ENCODE measurements at regions not wholly inside any gene's neighbourhood (a gene's known extent, or its start where the extent isn't known, plus 50 kb on each side); places are given as distances from the start of the nearest gene placed in this dataset.

DNA sequence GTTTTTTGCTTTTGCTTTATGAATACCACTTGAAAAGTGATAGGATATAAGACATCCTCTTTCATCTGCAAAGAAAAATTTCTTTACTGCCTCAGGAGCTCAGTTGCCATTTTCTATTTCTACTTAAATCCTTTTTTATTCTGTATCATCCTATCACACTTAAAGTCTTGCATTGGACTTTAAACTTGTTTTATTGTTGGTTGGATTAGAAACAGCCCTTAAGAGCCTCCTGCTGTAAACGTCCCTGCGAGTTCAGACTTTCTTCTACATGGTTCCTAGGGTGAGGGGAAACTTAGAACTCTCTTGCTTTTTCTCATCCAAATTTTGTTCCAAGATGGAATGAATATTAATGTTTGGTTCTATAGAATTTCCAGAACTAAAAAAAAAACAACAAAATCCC, 234.3 kb downstream of the JRKL start (continued):
- TF ChIP-seq, protein P1, sequence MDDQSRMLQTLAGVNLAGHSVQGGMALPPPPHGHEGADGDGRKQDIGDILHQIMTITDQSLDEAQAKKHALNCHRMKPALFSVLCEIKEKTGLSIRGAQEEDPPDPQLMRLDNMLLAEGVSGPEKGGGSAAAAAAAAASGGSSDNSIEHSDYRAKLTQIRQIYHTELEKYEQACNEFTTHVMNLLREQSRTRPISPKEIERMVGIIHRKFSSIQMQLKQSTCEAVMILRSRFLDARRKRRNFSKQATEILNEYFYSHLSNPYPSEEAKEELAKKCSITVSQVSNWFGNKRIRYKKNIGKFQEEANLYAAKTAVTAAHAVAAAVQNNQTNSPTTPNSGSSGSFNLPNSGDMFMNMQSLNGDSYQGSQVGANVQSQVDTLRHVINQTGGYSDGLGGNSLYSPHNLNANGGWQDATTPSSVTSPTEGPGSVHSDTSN (IDR thresholded peaks at IDR 0.05) = no peak

DNA sequence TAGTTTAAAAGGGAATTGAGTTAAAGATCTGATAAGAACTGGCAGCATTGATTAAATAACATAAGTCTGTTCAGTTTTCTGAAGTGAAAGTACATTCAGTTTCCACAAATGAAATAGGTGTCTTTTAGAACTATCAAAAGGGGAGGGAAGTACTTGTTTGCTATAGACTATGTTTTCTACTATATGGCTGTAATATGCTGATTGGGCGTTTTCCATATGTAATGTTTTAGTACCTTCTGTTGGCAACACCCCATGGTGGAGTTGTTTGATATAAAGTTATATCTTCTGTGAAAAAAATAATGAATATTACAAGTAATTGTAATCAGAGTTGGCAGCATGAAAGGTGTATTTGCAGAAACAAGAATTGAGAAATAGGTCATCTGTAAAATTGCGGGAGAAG, 237.6 kb downstream of the JRKL start:
- no peak overlapping the region for H3K4me2 ChIP-seq
- H3K9me2 ChIP-seq = no peaks in the 10 kb centered on the region
- 25% methylated on average over 2 of the region's 2 CpGs for WGBS (ENCODE audit: low lambda C conversion rate)
- no peaks in the 10 kb centered on the region for H3K36me3 ChIP-seq (replicated peaks in 1 of 2; ENCODE audit: control insufficient read depth in 1 of 2, insufficient read depth in 2 of 2, low read length in 1 of 2)
- ChIA-PET POLR2A (no interaction called here), CTCF (no interaction called here)
- no peak overlapping the region for H3K27ac ChIP-seq (ENCODE audit: low read depth in 2 of 2, low read length in 1 of 2)
- H3K79me2 ChIP-seq (ENCODE audit: insufficient read depth) = no peaks in the 10 kb centered on the region
- H3K4me1 ChIP-seq (ENCODE audit: control insufficient read depth in 1 of 2, insufficient read depth in 2 of 2, low read depth in 1 of 2, low read length in 1 of 2) = no peaks in the 10 kb centered on the region
- no peak overlapping the region for H2AFZ ChIP-seq (ENCODE audit: low read depth)
- H3K9ac ChIP-seq = no peak overlapping the region
- no peaks in the 10 kb centered on the region for H3K9me3 ChIP-seq
- H3K27me3 ChIP-seq (ENCODE audit: insufficient read depth) = no peaks in the 10 kb centered on the region
- DNase-seq = no peak
- H3K4me3 ChIP-seq (ENCODE audit: low read depth in 2 of 2, low read length in 1 of 2) = no peak overlapping the region
- TF ChIP-seq NFIC (IDR thresholded peaks at IDR 0.05; ENCODE audit: borderline replicate concordance) = no peak
- TF ChIP-seq, protein P2, sequence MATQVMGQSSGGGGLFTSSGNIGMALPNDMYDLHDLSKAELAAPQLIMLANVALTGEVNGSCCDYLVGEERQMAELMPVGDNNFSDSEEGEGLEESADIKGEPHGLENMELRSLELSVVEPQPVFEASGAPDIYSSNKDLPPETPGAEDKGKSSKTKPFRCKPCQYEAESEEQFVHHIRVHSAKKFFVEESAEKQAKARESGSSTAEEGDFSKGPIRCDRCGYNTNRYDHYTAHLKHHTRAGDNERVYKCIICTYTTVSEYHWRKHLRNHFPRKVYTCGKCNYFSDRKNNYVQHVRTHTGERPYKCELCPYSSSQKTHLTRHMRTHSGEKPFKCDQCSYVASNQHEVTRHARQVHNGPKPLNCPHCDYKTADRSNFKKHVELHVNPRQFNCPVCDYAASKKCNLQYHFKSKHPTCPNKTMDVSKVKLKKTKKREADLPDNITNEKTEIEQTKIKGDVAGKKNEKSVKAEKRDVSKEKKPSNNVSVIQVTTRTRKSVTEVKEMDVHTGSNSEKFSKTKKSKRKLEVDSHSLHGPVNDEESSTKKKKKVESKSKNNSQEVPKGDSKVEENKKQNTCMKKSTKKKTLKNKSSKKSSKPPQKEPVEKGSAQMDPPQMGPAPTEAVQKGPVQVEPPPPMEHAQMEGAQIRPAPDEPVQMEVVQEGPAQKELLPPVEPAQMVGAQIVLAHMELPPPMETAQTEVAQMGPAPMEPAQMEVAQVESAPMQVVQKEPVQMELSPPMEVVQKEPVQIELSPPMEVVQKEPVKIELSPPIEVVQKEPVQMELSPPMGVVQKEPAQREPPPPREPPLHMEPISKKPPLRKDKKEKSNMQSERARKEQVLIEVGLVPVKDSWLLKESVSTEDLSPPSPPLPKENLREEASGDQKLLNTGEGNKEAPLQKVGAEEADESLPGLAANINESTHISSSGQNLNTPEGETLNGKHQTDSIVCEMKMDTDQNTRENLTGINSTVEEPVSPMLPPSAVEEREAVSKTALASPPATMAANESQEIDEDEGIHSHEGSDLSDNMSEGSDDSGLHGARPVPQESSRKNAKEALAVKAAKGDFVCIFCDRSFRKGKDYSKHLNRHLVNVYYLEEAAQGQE (IDR thresholded peaks at IDR 0.05; ENCODE audit: low read depth, low read length) = no peak
- TF ChIP-seq, protein P3, sequence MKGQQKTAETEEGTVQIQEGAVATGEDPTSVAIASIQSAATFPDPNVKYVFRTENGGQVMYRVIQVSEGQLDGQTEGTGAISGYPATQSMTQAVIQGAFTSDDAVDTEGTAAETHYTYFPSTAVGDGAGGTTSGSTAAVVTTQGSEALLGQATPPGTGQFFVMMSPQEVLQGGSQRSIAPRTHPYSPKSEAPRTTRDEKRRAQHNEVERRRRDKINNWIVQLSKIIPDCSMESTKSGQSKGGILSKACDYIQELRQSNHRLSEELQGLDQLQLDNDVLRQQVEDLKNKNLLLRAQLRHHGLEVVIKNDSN (IDR thresholded peaks at IDR 0.05; ENCODE audit: borderline replicate concordance, low read depth) = no peak
- TF ChIP-seq NRF1 (IDR thresholded peaks at IDR 0.05; ENCODE audit: low read depth, low read length) = no peak
- TF ChIP-seq FOXJ3 (CRISPR knock-in tag; IDR thresholded peaks at IDR 0.05) = no peak
- TF ChIP-seq ELF1 (IDR thresholded peaks at IDR 0.05) = no peak
- TF ChIP-seq POLR2AphosphoS5 (IDR thresholded peaks at IDR 0.05; ENCODE audit: low read depth, low read length) = no peak
- no peak for TF ChIP-seq MEF2A (IDR thresholded peaks at IDR 0.05; ENCODE audit: borderline replicate concordance, low read depth)
- TF ChIP-seq TCF12 (IDR thresholded peaks at IDR 0.05) = no peak
- no peak for TF ChIP-seq EZH2phosphoT487 (IDR thresholded peaks at IDR 0.05; ENCODE audit: borderline replicate concordance, low read depth)
- TF ChIP-seq JUND (IDR thresholded peaks at IDR 0.05) = no peak
- TF ChIP-seq, protein P4, sequence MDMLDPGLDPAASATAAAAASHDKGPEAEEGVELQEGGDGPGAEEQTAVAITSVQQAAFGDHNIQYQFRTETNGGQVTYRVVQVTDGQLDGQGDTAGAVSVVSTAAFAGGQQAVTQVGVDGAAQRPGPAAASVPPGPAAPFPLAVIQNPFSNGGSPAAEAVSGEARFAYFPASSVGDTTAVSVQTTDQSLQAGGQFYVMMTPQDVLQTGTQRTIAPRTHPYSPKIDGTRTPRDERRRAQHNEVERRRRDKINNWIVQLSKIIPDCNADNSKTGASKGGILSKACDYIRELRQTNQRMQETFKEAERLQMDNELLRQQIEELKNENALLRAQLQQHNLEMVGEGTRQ (IDR thresholded peaks at IDR 0.05; ENCODE audit: borderline replicate concordance, low read depth, low read length) = no peak
- no peak for TF ChIP-seq GATA2 (CRISPR knock-in tag; IDR thresholded peaks at IDR 0.05)
- TF ChIP-seq, protein P5, sequence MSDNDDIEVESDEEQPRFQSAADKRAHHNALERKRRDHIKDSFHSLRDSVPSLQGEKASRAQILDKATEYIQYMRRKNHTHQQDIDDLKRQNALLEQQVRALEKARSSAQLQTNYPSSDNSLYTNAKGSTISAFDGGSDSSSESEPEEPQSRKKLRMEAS (IDR thresholded peaks at IDR 0.05; ENCODE audit: low read depth) = no peak
- TF ChIP-seq RFX5 (IDR thresholded peaks at IDR 0.05; ENCODE audit: low read length) = no peak
- TF ChIP-seq, protein P6, sequence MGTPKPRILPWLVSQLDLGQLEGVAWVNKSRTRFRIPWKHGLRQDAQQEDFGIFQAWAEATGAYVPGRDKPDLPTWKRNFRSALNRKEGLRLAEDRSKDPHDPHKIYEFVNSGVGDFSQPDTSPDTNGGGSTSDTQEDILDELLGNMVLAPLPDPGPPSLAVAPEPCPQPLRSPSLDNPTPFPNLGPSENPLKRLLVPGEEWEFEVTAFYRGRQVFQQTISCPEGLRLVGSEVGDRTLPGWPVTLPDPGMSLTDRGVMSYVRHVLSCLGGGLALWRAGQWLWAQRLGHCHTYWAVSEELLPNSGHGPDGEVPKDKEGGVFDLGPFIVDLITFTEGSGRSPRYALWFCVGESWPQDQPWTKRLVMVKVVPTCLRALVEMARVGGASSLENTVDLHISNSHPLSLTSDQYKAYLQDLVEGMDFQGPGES (IDR thresholded peaks at IDR 0.05; ENCODE audit: low read depth, low read length) = no peak
- TF ChIP-seq EP300 (IDR thresholded peaks at IDR 0.05; ENCODE audit: borderline replicate concordance in 1 of 2, low read depth in 1 of 2, low read length in 1 of 2) = no peak
- TF ChIP-seq FOSL2 (IDR thresholded peaks at IDR 0.05; ENCODE audit: borderline replicate concordance, low read depth) = no peak
- no peak for TF ChIP-seq YY1 (IDR thresholded peaks at IDR 0.05; ENCODE audit: low read depth)
- TF ChIP-seq, protein P7, sequence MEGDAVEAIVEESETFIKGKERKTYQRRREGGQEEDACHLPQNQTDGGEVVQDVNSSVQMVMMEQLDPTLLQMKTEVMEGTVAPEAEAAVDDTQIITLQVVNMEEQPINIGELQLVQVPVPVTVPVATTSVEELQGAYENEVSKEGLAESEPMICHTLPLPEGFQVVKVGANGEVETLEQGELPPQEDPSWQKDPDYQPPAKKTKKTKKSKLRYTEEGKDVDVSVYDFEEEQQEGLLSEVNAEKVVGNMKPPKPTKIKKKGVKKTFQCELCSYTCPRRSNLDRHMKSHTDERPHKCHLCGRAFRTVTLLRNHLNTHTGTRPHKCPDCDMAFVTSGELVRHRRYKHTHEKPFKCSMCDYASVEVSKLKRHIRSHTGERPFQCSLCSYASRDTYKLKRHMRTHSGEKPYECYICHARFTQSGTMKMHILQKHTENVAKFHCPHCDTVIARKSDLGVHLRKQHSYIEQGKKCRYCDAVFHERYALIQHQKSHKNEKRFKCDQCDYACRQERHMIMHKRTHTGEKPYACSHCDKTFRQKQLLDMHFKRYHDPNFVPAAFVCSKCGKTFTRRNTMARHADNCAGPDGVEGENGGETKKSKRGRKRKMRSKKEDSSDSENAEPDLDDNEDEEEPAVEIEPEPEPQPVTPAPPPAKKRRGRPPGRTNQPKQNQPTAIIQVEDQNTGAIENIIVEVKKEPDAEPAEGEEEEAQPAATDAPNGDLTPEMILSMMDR (IDR thresholded peaks at IDR 0.05) = no peak
- H4K20me1 ChIP-seq (ENCODE audit: insufficient read depth) = no peaks in the 10 kb centered on the region
- H3F3A ChIP-seq (replicated peaks; ENCODE audit: insufficient read depth) = no peaks in the 10 kb centered on the region

All from SK-N-SH (cell line).